SK-N-SH treated with all-trans-retinoic acid at 6 μM for 48 hours (cell line): ENCODE measurements at regions not wholly inside any gene's neighbourhood (a gene's known extent, or its start where the extent isn't known, plus 50 kb on each side); places are given as distances from the start of the nearest gene placed in this dataset.

Experiments
- ATAC-seq: fragments of 200-7000 bp; cut with Tn5 transposase; 3 replicates; pipeline ENCODE4 v1.9.1; 2020; ENCODE audit warnings: mild to moderate bottlenecking, moderate library complexity
- ARNTL ChIP-seq: fragments of 450-650 bp; formaldehyde crosslinking; IDR thresholded peaks from 2 replicates; pipeline ENCODE4 v1.5.0; 2020; ENCODE audit warnings: low read depth, mild to moderate bottlenecking, moderate library complexity, borderline replicate concordance
- BACH2 ChIP-seq: fragments of 250-450 bp; sonication (Bioruptor Pico); IDR thresholded peaks from 2 replicates; pipeline ENCODE4 v1.9.0; 2021; ENCODE audit warnings: mild to moderate bottlenecking, borderline replicate concordance
- CSDC2 ChIP-seq: fragments of 250-450 bp; sonication (Bioruptor Pico); IDR thresholded peaks from 2 replicates; pipeline ENCODE4 v1.5.0; 2020; ENCODE audit warnings: mild to moderate bottlenecking, moderate library complexity
- CSRNP3 ChIP-seq: fragments of 250-450 bp; sonication (Bioruptor Pico); IDR thresholded peaks from 2 replicates; pipeline ENCODE4 v1.5.1; 2021; ENCODE audit warnings: mild to moderate bottlenecking, moderate library complexity
- GLIS3 ChIP-seq: fragments of 250-450 bp; sonication (Bioruptor Pico); IDR thresholded peaks from 2 replicates; pipeline ENCODE4 v1.5.0; 2020; ENCODE audit warnings: mild to moderate bottlenecking, moderate library complexity
- ISL1 ChIP-seq: fragments of 250-450 bp; sonication (Bioruptor Pico); IDR thresholded peaks from 2 replicates; pipeline ENCODE4 v2.1.2; 2022; ENCODE audit warnings: mild to moderate bottlenecking, moderate library complexity
- OSR1 ChIP-seq: fragments of 250-450 bp; sonication (Bioruptor Pico); IDR thresholded peaks from 2 replicates; pipeline ENCODE4 v1.8.0; 2022; ENCODE audit warnings: moderate library complexity, mild to moderate bottlenecking, inconsistent platforms
- PATZ1 ChIP-seq: fragments of 250-450 bp; sonication (Bioruptor Pico); IDR thresholded peaks from 2 replicates; pipeline ENCODE4 v1.8.0; 2020; ENCODE audit warnings: mild to moderate bottlenecking, moderate library complexity, borderline replicate concordance
- PPARA ChIP-seq: fragments of 250-450 bp; sonication (Bioruptor Pico); IDR thresholded peaks from 2 replicates; pipeline ENCODE4 v1.5.0; 2020; ENCODE audit warnings: mild to moderate bottlenecking, borderline replicate concordance
- RARB ChIP-seq: fragments of 250-450 bp; sonication (Bioruptor Pico); IDR thresholded peaks from 2 replicates; pipeline ENCODE4 v1.8.0; 2021; ENCODE audit warnings: mild to moderate bottlenecking, moderate library complexity
- SNAI2 ChIP-seq: fragments of 250-450 bp; sonication (Bioruptor Pico); IDR thresholded peaks from 2 replicates; pipeline ENCODE4 v1.5.0; 2020; ENCODE audit warnings: mild to moderate bottlenecking, moderate library complexity
- TCF4 ChIP-seq: fragments of 250-450 bp; sonication (Bioruptor Pico); IDR thresholded peaks from 2 replicates; pipeline ENCODE4 v1.8.0; 2021; ENCODE audit warnings: mild to moderate bottlenecking, moderate library complexity, borderline replicate concordance
- TOX ChIP-seq: fragments of 250-450 bp; sonication (Bioruptor Pico); IDR thresholded peaks from 2 replicates; pipeline ENCODE4 v1.8.0; 2021; ENCODE audit warnings: mild to moderate bottlenecking, moderate library complexity, borderline replicate concordance
- ZFP3 ChIP-seq: fragments of 250-450 bp; sonication (Bioruptor Pico); IDR thresholded peaks from 2 replicates; pipeline ENCODE4 v1.5.0; 2020; ENCODE audit warnings: mild to moderate bottlenecking, moderate library complexity
- ZFP30 ChIP-seq: fragments of 450-650 bp; formaldehyde crosslinking; IDR thresholded peaks from 2 replicates; pipeline ENCODE4 v1.5.0; 2022; ENCODE audit warnings: mild to moderate bottlenecking, moderate library complexity
- ZNF565 ChIP-seq: fragments of 450-650 bp; formaldehyde crosslinking; conservative IDR thresholded peaks from 2 replicates; pipeline ENCODE4 v1.5.0; 2020; ENCODE audit warnings: low read depth, mild to moderate bottlenecking, moderate library complexity
- ZNF70 ChIP-seq: fragments of 450-650 bp; formaldehyde crosslinking; IDR thresholded peaks from 2 replicates; pipeline ENCODE4 v1.5.0; 2020; ENCODE audit warnings: mild to moderate bottlenecking, moderate library complexity
- ZNF8 ChIP-seq: fragments of 450-650 bp; formaldehyde crosslinking; IDR thresholded peaks from 2 replicates; pipeline ENCODE4 v1.5.0; 2020; ENCODE audit warnings: mild to moderate bottlenecking, moderate library complexity
- TF ChIP-seq, protein P1 (sequence below): fragments of 250-450 bp; sonication (Bioruptor Pico); IDR thresholded peaks from 2 replicates; pipeline ENCODE4 v1.5.1; 2020; ENCODE audit warnings: low read depth, mild to moderate bottlenecking, moderate library complexity
- TF ChIP-seq, protein P2 (sequence below): fragments of 250-450 bp; sonication (Bioruptor Pico); IDR thresholded peaks from 2 replicates; pipeline ENCODE4 v1.8.0; 2021; ENCODE audit warnings: low read depth, mild to moderate bottlenecking, moderate library complexity, borderline replicate concordance

GRCh38 chr1:233477359-233477758, 136.5 kb upstream of the KCNK1 start:
- no peak for TF ChIP-seq RARB (CRISPR knock-in tag)
- no peak for TF ChIP-seq ZNF70 (CRISPR knock-in tag)
- no peak for TF ChIP-seq ZFP30
- no peak for TF ChIP-seq PATZ1 (CRISPR knock-in tag)

GRCh38 chr1:233478611-233479010, 135.3 kb upstream of the KCNK1 start:
- ATAC-seq: no peak
- no peak for TF ChIP-seq ZFP3 (CRISPR knock-in tag)
- TF ChIP-seq TOX: no peak
- no peak for TF ChIP-seq BACH2 (CRISPR knock-in tag)
- TF ChIP-seq ARNTL (CRISPR knock-in tag): no peak
- TF ChIP-seq TCF4 (CRISPR knock-in tag): no peak
- no peak for TF ChIP-seq CSRNP3 (CRISPR knock-in tag)

More at GRCh38 chr1:233477359-233477758, 136.5 kb upstream of the KCNK1 start:
- no peak for ATAC-seq

DNA sequence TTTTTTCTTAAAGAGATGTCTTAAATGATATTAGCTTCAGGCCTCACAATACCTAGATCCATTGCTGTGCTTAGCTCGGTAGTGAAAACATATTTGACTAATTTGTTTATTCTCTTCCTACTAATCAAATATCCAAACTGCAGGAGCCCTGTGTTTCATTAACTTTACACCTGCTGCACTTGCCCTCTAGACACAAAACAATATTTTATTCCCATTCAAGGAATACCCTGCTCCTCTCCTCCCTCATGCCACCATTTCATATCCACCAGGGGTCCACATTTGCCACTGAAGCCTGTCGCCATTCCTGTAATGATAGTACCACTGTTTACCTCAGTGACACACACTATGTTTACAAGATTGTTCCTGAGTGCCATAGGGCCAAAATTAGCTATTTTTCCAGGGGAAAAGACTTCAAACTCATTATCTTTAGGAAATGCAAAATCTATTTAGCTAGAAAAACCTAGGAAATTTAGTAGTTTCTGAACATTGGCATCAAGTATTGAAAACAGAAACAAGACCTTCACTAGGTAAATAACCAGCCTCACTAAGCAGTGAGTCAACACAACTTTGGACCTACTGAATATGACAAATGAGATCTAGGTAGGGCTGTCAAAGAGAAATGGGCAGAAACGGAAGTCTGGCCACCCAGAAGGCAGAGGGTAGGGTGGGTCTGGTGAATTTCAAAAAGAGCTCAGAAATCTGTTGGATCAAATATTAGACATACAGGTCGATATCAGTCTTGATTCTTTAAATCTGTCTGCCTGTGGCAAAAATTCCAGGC, 134.6 kb upstream of the KCNK1 start:
- no peak for ATAC-seq
- TF ChIP-seq ZFP30: no peak
- TF ChIP-seq GLIS3: no peak
- TF ChIP-seq, all 23 proteins: peak for 0

- ATAC-seq: no peak
- no peak for TF ChIP-seq PPARA
- TF ChIP-seq PATZ1 (CRISPR knock-in tag): no peak
These were observed 133.7 kb upstream of the KCNK1 start for GRCh38 chr1:233480198-233480597.

- TF ChIP-seq, protein P1, sequence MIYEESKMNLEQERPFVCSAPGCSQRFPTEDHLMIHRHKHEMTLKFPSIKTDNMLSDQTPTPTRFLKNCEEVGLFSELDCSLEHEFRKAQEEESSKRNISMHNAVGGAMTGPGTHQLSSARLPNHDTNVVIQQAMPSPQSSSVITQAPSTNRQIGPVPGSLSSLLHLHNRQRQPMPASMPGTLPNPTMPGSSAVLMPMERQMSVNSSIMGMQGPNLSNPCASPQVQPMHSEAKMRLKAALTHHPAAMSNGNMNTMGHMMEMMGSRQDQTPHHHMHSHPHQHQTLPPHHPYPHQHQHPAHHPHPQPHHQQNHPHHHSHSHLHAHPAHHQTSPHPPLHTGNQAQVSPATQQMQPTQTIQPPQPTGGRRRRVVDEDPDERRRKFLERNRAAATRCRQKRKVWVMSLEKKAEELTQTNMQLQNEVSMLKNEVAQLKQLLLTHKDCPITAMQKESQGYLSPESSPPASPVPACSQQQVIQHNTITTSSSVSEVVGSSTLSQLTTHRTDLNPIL: no peak
- TF ChIP-seq PPARA (no peak), TCF4 (CRISPR knock-in tag) (no peak), ZFP3 (CRISPR knock-in tag) (no peak)
- no peak for ATAC-seq
These were observed 131.5 kb upstream of the KCNK1 start for GRCh38 chr1:233482388-233482787.

DNA sequence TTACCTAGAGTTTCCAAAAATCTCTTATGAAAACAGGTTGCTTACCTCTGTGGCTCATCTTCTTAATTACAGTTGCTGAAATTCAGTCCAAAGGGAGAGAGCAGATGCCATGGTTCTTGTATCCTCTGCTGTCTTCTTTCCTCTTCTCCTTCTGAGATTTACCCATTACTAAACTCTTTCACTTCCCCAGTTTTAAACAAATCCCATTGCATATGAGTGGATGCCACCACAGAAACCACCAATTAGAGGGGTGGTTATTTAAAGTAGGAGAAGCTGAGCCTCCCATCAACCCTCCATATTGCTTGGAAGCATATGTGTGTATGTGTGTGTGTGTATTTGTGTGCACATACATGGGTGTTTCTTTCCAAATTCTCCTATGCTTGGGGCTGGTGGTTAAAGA, 128.5 kb upstream of the KCNK1 start:
- ATAC-seq: no peak

More for the DNA sequence above, 128.5 kb upstream of the KCNK1 start:
- no peak for TF ChIP-seq OSR1 (CRISPR knock-in tag)
- TF ChIP-seq ZNF70 (CRISPR knock-in tag): no peak
- TF ChIP-seq, protein P1: no peak
- no peak for TF ChIP-seq GLIS3
- TF ChIP-seq ZNF565 (CRISPR knock-in tag): no peak
- no peak for TF ChIP-seq ISL1
- TF ChIP-seq, protein P2, sequence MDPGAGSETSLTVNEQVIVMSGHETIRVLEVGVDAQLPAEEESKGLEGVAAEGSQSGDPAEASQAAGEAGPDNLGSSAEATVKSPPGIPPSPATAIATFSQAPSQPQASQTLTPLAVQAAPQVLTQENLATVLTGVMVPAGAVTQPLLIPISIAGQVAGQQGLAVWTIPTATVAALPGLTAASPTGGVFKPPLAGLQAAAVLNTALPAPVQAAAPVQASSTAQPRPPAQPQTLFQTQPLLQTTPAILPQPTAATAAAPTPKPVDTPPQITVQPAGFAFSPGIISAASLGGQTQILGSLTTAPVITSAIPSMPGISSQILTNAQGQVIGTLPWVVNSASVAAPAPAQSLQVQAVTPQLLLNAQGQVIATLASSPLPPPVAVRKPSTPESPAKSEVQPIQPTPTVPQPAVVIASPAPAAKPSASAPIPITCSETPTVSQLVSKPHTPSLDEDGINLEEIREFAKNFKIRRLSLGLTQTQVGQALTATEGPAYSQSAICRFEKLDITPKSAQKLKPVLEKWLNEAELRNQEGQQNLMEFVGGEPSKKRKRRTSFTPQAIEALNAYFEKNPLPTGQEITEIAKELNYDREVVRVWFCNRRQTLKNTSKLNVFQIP (CRISPR knock-in tag): no peak
- TF ChIP-seq TCF4 (CRISPR knock-in tag): no peak
- no peak for TF ChIP-seq ARNTL (CRISPR knock-in tag)
- TF ChIP-seq RARB (CRISPR knock-in tag): no peak
- TF ChIP-seq TOX: no peak
- TF ChIP-seq PPARA: no peak
- no peak for TF ChIP-seq ZNF8 (CRISPR knock-in tag)
- no peak for TF ChIP-seq ZFP30
- TF ChIP-seq SNAI2 (CRISPR knock-in tag): no peak
- no peak for TF ChIP-seq BACH2 (CRISPR knock-in tag)
- TF ChIP-seq CSRNP3 (CRISPR knock-in tag): no peak
- no peak for TF ChIP-seq CSDC2 (CRISPR knock-in tag)
- TF ChIP-seq, all 23 proteins: peak for 0
